ENCODE measurements at regions not wholly inside any gene's neighbourhood (a gene's known extent, or its start where the extent isn't known, plus 50 kb on each side); places are given as distances from the start of the nearest gene placed in this dataset.
"Not testable (repeated sequence)": the region's sequence is repeated elsewhere in the genome, so short reads cannot be mapped to it uniquely, and the experiment has no call there.

DNA sequence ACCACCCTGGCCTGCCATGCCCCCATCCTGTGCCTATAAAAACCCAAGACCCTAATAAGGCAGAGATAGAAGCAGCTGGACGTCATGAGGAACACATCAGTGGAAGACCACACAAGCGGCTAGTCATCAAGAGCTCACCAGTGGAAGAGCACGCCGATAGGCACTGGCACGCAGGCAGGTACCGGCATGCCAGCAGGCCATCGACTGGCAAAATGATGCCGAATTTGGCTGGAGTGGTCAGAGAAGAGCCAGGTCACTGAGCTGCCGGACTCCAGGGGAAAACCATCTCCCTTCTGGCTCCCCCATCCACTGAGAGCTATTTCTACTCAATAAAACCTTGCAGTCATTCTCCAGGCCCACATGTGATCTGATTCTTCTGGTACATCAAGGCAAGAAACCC is 227.6 kb upstream of the EXOC2 start:
- DNase-seq = no peak

DNA sequence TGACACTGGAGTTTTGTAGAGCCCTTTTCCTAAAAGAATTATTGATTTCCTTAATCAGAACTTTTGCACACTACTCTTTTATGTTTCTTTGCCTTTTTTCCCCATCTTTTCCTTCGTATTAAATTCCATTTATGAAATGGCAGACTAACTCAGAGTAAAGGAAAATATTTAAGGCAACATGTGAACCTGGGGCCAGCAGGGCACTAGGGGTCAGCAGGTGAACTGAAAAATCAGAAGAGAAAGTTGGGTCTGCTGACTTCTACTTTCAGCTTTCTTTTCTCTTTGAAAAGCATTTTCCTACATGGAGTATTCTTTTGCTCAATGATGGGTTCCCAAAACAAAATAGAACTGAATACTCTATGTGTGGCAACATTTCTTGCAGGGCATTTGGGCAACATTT is 226.6 kb upstream of the EXOC2 start:
- DNase-seq = no peak

DNA sequence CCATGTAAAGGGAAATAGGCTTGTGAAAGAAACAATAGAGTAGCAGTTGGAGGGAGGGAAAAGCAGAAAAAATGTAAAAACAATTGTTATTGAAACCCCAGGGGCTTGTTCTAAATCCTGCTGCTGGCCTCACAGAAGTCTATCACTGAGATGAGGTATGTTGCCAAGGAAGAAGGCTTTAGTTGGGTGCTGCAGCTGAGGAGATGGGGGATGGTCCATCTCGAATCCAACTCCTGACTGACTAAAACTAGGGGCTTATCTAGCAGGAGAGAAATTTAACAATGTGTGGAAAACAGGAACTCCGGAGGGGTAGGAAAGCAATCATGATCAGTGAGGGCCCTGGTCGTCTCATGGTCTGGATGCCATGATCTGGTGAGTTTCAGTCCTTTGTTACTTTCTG is 225.0 kb upstream of the EXOC2 start:
- no peak for DNase-seq

DNA sequence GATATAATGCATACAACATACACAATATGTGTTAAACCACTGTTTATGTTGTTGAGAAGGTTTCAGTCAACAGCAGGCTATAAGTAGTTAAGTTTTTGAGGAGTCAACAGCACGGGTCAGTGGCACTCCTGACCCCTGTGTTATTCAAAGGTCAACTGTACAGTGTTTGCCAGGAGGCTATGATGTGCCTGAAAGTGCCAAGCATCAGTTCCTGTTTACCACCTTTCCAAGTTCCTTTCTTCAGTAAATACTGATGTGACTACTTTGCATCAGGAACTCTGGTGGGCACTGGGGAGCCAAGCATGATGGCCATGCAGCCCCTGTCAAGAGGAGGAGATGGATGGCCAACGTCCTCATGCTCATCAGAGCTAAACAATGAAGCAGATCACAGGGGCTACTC is 224.4 kb upstream of the EXOC2 start:
- no peak for DNase-seq

DNA sequence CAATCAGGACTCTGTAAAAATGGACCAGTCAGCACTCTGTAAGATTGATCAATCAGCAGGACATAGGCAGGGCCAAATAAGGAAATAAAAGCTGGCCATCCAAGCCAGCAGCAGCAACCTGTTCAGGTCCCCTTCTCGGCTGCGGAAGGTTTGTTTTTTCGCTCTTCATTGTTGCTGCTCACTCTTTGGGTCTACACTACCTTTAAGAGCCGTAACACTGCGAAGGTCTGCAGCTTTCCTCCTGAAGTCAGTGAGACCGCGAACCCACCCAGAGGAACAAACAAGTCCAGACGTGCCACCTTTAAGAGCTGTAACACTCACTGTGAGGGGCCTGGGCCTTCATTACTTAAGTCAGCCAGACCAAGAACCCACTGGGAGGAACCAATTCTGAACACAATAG is 223.2 kb upstream of the EXOC2 start:
- no peak for DNase-seq

DNA sequence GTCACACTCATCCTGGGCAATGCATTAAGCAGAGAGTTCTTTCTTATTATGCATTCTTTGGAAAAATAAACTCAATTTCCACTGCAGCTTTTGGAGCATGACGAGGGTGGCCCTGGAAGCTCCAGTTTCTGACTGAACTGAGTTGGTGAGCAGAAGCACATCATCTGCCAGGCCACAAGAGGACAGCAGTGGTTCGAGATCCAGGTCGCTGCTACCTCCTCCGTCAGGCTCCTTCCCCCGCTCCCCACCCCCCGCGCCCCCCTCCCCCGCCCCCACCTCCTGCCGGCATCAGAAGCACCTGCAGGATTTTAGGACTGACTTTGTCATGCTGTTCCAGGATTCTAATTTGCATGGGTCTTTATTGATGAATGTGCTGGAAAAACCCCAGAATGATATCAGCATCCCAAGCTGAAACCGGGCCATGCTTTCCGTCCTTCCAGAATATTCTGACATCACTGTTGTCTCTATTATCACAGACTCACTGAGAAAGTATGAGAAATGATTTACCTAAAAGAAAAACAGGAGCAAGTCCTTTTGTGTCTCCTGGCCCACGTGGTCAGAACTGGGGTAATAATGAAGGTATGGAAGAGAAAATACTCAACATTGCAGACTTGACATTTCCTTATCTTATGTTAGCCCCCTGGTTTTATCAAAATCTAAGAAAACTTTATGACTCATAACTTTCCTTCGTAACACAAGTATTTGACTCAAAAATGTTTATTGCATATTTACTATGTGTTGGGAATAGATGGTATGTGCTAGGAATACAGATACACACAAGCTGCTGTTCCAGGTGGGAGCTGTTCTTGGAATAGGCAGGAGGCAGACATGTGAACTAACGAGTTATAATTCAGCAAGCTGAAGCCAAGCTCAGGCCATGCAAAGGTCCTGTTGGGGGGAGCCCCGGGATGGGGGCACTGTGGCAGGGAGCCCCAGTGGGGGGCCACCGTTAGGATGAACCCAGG is 220.2 kb upstream of the EXOC2 start:
- DNase-seq = no peak

DNA sequence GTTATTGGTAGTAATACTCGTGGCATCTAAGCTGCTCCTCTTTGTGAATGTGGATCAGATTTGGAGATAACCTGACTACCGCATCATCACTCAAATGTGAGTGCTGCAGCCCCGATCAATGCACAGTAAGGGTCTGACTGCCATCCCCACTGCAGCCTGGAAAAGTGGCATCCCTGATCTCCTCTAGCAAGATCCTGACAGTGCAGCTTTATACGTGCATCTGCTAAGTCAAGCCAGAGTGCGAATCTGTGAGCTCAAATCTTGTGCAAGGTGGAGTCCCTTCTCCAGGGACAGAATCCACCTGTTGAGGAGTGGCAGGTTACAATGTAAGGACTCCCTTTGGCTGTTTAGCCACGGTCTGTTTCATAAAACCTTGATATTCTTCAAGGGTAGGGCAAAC is 215.0 kb upstream of the EXOC2 start:
- DNase-seq = no peak

DNA sequence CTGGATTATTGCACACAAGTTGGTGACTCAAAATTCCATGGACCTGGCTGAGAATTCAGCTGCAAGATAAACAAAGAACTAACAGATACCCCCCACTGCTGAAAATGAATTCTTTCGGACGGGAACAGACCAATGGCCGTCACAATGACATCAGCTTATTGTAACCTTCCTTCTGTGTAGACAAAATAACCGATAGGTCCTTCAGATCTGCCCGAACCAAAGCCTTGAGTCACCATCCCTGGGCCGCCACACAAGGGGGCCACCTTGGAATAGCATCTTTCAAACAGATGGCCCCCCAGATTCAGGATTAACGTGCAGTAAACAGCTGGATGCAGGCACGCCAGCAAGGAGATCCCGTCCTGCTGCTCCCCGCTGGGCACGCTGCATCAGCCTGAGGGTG is 214.0 kb upstream of the EXOC2 start:
- no peak for DNase-seq

DNA sequence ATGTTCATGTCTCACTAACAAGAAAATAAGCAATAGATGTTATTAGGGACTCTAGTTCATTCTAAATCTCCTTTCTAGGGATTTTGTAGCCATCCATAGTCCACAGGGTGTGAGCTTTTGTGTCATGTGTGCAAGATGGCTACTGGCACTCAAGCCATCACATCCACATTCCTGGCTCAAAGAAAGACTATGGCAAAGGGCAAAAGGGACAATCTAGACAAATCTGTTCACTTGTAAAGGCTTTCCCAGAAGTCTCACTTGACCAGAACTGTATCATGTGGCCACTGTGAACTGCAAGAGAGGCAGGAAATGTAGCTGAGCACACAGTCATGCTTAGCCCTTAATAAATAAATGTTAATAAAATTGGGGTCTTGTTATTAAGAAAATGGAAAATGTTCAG is 212.6 kb upstream of the EXOC2 start:
- DNase-seq = no peak

DNA sequence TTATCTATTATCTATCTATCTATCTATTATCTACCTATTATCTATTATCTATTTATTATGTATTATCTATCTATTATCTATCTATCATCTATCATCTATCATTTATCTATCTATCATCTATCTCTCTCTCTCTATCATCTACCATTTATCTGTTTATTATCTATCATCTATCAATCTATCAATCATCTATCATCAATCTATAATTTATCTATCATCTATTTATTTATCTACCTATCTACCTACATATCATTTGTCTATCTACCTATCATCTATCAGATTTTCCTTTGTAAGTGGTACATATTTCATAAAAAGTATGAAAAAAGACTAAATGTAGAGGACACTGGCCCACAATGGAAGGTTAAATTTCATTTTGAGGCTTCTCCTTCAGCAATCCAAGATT is 212.1 kb upstream of the EXOC2 start:
- no peak for DNase-seq

DNA sequence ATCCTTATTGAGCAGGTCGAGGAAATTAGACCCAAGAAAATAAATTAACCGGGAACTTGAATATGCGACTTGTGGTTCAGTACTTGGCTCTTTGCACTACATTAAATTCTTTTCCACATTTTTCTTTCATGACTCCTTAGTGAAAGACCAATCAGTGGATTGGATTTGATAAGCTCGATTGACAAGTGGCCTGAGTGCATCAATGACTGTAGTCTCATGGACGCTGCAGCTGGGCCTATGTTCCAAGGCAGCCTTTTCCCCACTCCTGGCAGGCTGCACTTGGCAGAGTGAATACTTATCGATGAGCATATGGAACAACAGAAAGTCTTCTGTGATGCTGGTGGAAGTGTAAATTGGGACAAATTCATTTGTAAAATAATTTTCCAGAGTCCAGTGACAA is 210.8 kb upstream of the EXOC2 start:
- DNase-seq = no peak

DNA sequence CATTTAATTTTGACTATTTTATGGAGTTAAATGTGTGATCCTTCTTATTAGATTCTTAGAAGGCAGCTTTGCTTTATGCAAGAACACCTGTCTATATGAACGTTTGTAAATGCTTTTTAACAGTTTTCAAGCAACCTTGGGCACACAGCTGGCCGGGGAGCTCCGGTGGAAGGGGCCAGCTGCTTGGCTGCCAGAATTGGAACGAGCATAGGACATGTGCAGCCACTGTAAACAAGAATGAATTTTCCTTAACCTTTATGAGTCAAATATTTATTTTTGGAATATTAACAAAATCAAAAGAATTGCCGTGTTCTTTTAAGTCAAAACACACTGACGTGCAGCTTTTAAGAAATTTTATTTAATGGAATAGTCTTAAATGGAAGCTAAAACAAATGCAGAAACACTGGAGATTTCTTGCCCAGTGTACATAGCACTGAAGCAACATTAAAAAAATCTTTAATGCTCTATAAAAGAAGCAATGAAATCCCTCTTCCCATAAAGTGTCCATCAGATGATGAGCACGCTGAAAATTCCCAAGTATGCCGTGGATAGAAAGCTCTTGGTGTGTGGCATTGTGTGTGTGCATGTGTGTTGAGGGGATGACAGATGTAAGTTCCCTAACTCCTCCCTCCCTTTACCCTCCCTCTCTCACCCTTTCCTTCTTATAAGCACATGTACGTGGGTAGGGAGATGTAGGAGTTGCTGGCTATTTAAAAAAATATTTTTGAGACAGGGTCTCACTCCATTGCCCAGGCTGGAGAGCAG is 208.9 kb upstream of the EXOC2 start:
- DNase-seq = no peak

DNA sequence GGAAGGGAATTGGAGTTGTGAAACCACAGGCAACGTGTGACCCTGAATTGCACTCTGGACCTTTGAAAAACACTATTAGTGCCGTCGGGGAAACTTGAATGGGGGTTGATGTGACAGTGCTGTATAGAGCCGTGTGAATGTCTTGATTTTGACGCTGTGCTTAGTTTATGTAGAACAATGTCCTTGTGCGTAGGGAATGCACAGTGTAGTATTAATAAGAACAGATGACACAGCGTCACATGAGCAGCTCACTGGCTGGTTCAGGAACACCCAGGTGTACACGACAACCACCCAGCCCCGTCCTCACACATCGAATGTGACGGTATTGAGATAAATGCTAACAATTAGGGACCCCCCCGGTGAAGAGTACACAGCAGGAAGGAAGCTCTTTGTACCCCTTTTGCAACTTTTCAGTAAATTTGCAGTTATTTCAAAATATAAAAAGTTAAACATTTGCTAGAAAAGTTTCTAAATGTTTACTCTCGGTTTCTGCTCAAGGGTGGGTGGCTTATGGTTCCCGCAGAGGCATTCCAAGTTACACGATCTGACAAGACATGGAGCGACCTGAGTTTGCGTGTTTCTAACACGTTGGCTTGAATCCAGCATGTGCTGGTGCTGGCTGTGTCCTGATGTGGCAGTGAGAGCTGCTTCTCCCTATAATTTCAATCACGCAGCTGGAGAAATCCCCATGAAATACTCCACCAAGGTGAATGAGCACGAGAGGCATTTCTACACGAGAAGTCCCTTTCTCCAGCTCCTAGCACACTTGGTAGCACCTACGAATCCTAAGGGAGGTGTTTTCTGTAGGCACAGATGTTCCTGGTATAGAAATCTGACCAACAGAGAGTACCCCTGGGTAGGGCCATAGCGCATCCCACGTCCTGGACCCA is 208.0 kb upstream of the EXOC2 start:
- DNase-seq = no peak

DNA sequence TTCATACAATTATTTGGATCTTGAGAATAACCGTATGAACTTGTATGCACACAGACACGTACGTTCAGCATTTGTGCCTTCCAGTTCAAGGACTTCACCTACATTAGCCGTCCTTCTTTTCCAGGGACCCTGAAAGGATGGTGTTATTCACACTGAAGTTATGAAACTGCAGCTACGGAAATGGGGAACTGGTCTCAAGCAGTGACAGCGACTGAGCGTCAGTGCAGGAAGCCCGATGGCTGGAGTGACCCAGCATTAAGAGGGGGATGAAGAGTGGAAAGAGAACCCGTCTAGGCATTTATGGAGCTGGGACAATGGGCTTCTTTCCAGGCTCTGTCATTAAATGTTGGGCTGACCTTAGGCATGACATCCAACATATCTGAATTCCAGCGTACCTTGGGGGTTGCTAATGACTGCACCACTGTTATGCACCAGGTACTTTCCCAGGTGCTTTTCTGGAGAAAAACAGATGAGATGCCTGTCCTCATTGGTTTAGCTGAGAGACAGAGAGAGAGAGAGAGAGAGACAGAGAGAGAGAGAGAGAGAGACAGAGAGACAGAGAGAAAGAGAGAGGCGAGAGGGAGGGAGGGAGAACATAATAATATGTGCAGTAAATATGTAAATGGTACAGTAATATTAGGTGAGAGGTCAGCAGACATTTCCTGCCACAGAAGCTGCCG is 204.7 kb upstream of the EXOC2 start:
- DNase-seq = no peak

DNA sequence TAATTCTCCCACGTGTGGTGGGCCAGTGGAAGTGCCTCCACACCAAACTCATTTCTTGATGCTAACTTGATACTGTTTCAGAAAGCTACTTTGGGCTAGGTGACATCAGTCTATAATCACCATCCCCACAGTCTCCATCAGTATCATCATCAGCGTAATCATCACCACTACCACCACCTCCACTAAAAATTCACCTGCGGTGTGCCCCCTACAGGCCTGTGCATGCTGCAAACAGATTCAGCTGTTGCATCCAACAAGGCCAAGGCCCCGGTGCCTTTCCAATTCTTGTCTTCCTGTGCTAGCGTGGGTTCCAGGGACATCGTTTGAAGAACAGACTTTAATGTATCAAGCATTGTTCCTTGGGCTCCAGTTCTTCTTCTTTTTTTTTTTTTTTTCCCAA is 201.3 kb upstream of the EXOC2 start:
- DNase-seq = no peak

DNA sequence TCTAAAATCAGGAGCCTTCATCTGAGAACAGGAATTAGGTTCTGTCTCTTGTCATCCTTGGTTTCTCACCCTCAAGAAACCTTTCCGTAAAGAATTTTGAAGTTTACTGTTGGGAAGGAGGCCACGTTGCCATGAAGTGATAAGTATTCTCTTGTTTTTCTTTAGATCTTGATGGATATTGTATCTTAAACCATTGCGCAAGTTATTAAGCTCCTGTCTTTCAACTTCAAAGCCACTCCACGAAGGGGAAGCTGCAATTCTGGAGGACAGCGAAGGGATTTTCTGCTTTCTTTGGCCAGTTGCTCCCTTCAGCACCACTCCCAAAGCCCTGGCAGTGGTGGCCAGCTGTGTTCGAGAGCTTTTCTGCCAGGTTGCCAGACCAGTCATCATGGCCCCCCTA is 198.1 kb upstream of the EXOC2 start:
- no peak for DNase-seq

DNA sequence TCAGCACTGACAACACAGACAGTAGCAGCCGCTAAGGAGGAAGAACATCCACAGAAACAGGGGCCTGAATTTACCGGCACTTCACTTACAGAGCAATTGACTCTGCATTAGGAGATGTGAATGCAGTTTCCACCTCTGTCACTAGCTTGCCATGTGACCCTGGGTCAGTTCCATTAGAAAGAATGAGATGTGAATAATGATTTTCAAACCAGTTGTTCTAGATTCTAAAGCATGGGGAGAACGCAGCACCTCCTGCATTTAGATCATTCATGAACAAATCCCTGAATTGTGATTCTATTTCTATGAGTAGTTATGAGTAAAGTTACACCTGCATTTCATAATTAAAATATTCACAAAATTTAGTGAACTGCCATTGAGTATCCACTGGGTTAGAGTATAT is 197.3 kb upstream of the EXOC2 start:
- no peak for DNase-seq

DNA sequence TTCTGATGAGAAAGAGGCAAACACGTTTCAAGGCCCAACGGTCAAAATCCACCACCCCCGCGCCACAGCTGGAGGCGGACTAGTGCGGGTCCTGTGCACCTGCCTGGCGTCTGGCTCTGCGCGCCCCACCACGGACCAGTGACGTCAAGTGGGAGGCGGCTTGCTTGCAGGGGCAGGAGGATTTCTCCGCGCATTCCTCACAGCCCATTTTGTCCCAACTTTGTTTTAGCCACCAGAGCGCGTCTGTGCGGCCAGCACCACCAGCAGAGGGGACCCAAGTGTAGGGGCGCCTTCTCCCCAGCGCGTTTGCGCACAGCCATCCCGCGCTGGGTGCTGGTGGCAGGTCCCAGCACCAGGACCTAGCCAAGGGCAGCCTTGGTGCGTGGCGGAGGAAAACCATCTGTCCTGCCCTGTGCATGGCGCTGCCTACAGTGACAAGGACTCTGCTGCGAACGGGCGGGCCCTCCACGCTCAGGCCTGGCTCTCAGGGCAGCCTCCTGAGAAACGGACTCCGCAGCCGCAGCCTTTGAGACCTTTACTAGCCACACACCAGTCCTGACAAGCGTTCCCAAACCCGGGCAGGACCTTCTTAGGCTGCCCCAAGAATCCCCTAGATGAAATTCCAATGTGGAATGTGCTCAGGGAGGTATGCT is 194.8 kb upstream of the EXOC2 start:
- DNase-seq = no peak

DNA sequence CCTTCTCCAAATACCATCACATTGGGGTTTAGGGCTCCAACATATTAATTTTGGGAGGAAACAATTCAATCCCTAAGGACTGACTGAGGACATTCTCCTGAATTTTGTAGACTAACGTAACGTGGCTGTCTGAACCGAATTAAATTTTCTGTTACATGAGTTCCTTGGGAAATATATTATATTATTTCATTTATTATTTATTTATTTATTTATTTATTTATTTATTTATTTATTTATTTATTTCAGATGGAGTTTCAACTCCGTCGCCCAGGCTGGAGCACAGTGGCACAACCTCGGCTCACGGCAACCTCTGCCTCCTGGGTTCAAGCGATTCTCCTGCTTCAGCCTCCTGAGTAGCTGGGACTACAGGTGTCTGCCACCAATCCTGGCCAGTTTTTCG is 193.2 kb upstream of the EXOC2 start:
- DNase-seq = not testable (repeated sequence)

DNA sequence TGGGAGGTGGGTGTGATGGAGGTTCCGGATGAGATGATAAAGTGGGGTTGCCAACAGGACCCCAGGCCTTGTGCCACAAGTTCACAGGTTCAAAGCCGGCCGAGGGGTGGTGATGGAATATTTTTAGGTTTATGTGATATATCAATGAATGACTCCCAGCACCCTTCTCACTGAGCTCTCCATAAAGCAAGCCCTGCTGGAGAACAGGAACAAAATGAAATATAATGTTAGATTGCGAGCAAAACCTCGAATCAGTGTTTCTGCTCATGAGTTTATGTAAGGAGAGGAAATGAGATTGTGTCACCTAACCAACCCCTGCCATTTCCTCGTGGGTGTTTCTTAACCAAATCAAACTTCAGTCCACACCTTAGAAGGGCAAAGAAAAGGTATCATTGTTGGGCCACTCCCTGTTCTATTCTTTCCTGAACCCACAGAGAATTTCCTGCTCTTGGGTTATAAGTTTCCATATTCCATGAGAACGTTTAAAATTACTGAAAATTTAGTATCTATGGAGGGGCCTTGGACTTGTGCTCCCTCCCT is 192.2 kb upstream of the EXOC2 start:
- no peak for DNase-seq

DNA sequence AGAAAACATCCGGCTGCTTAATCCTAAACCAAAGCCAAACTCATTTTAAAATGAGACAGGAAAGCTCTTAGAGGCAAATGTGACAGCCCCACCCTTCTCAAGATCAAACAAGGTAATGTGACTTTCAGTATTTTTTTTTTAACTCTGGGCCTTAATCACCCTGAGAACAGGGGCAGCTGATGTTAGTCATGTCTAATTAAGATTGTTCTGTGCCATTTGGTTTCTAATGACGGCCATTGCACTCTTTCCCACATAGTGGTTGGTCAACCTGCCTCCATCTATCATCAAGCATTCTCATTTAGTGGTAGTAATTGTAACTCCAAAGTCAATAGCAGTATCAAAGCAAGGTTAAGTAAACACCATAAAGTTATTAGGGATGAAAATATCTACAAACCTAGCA is 191.6 kb upstream of the EXOC2 start:
- DNase-seq = no peak

DNA sequence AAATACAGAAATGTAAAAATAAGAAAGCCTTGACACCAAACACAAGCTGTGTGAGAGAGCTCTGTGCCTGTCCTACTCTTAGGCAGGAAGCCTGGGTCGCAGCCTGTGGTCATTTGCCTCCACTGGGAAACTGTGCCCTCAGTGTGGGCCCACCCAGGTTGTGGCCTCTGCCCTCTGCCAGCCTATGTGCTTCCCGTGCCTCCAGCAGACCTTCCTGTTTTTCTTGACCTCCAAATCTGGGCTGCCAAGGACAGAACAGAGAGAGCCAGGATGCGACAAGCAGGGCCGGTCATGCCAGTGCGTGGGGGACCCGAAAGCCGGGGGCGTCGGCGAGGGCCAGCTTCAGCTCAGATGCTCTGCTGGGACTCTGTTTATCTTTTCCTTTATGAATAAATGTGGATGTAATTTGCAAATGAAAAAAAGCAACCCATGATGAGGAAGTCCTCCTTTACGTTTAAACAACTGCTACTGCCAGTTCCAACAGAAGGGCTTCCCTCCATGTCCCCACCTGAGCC is 189.2 kb upstream of the EXOC2 start:
- no peak for DNase-seq

All from NCI-H146 (cell line).